Iris pigment epithelial cell (primary cell): ENCODE measurements at regions not wholly inside any gene's neighbourhood (a gene's known extent, or its start where the extent isn't known, plus 50 kb on each side); places are given as distances from the start of the nearest gene placed in this dataset.
A peak's percentile ranks its signal among the peaks of the same experiment; 100 is the strongest.

ENCODE experiments used
- DNase-seq: peaks from one replicate; pipeline ENCODE4 v3.0.0-alpha.2; 2011; ENCODE audit warnings: low read depth

GRCh38 chr22:27617214-27617881 lies 184.2 kb downstream of the MN1 start:
- no peak for DNase-seq

GRCh38 chr22:27620367-27621154 lies 181.0 kb downstream of the MN1 start:
- DNase-seq, result no peak

GRCh38 chr22:27621486-27622070 lies 180.0 kb downstream of the MN1 start:
- DNase-seq, result no peak

GRCh38 chr22:27624042-27624441 lies 177.5 kb downstream of the MN1 start:
- DNase-seq, result no peak

- DNase-seq, result no peak
Measured at GRCh38 chr22:27624705-27625104, 176.9 kb downstream of the MN1 start.

GRCh38 chr22:27625769-27626674 lies 175.5 kb downstream of the MN1 start:
- no peak for DNase-seq

GRCh38 chr22:27626675-27627443 lies 174.7 kb downstream of the MN1 start:
- no peak for DNase-seq

GRCh38 chr22:27627444-27627833 lies 174.1 kb downstream of the MN1 start:
- peak; percentile 18 for DNase-seq

GRCh38 chr22:27627901-27628300 lies 173.7 kb downstream of the MN1 start:
- no peak for DNase-seq

- no peak for DNase-seq
Measured at GRCh38 chr22:27628341-27628740, 173.2 kb downstream of the MN1 start.

- DNase-seq, result no peak
Measured at GRCh38 chr22:27628891-27629631, 172.5 kb downstream of the MN1 start.

GRCh38 chr22:27629908-27630673 lies 171.5 kb downstream of the MN1 start:
- DNase-seq, result no peak

- DNase-seq, result no peak
Measured at GRCh38 chr22:27630754-27631153, 170.8 kb downstream of the MN1 start.

GRCh38 chr22:27631641-27632040 lies 169.9 kb downstream of the MN1 start:
- no peak for DNase-seq

- DNase-seq, result no peak
Measured at GRCh38 chr22:27632451-27633295, 168.9 kb downstream of the MN1 start.

- DNase-seq, result no peak
Measured at GRCh38 chr22:27633296-27633871, 168.2 kb downstream of the MN1 start.

- DNase-seq, result no peak
Measured at GRCh38 chr22:27634043-27634740, 167.4 kb downstream of the MN1 start.

GRCh38 chr22:27635435-27635834 lies 166.1 kb downstream of the MN1 start:
- no peak for DNase-seq
